ENCODE measurements at regions not wholly inside any gene's neighbourhood (a gene's known extent, or its start where the extent isn't known, plus 50 kb on each side); places are given as distances from the start of the nearest gene placed in this dataset.
"Not testable (repeated sequence)": the region's sequence is repeated elsewhere in the genome, so short reads cannot be mapped to it uniquely, and the experiment has no call there.

GRCh38 chr7:81333004-81333403 is 414.2 kb upstream of the SEMA3C start:
- DNase-seq, result no peak

DNA sequence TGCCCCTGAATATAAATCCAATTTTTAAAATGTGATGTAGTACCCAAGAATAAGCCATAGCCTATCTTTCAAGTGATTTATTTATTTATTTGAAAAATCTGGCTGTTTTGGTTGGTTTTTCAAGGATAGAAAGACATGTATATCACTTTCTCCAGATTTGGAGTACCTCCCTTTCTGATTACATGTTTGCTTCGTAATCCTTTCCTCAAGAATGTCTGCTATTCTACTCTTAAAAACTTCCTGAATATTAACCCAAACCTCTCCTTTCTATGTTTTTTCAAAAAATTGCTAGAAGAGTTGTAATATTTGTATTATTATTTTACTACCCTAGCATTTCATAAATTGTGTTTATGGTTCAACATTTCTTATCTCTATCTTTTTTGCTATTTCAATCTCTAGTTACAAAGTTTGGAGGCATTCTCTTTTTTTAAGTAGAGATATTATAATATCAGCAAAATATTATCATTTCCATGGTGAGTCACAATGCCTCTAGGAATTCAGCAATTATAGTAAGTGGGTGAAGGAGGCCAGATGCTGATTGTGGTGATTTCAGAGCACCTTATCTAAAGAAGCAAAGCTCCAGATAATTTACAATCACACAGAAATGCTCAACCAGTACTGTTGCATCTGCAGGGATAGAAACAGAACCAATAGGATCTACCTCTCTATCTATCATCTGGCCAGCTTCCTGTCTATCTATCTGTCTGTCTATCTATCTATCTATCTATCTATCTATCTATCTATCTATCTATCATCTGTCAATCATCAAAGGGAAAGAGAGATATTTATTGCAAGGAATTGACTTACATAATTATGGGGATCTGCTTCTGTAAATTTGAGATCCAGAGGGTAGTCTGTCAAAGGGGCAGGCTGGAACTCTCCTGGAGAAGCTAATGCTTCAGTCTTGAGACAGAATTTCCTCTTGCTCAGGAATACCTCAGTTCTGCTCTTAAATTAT is 412.5 kb upstream of the SEMA3C start:
- DNase-seq, result no peak

GRCh38 chr7:81330108-81330507 is 411.3 kb upstream of the SEMA3C start:
- DNase-seq, result no peak

GRCh38 chr7:81327468-81328266 is 408.8 kb upstream of the SEMA3C start:
- DNase-seq, result no peak

DNA sequence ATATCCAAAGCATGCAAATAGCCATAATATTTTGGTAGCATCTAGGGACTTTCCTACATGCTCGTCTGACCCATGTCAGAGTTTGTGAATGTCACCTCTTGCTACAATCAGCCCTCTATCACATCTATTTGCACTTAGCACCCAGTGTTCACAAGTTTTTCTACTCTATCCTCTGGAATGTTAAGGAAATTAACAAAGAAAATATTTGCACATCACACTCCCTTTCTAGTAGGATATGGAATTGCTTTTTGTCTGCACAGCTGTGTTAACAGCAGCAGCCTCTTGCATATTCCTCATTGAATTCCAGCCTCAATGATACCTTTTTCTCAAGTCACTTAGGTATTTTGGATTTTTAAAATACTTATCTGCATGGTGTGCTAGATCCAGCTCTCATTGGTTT is 403.1 kb upstream of the SEMA3C start:
- no peak for DNase-seq

DNA sequence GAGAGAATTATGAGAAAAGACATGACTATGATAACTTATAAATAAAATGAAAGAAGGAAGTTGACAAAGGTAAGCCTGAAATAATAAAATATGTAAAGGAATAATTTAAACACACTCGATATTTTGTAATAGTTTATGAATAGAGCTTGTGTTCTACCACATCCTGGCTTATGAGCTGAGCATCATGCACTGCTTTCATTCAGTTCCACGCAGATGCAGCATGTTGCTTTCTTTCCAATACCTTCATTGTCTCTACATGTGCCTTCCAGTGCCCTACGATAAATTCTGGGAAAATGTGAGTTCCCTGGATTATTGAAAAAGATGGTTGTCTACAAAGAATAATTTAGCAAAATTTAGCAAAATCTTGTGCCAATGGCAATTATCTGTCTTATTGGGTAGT is 398.9 kb upstream of the SEMA3C start:
- DNase-seq, result no peak

- no peak for DNase-seq
Measured at GRCh38 chr7:81308643-81309322, 389.9 kb upstream of the SEMA3C start.

DNA sequence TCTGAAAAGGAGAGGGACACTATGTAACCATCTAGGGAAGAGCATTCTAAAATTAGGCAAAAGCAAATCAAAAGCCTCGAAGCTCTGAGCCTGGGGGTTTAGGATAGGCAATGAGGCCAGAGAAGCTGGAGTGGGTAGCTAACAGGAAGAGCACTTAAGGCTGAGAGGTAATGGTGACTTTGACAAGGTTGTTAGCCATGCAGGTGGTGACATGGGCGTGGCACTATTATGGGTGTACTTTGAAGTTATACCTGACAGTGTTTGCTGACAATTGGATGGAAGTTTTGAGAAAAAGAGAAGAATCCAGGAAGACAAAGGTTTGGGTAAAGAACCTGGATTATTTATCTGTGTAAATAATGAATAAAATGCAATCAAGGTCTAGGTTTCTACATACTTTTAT is 383.0 kb upstream of the SEMA3C start:
- DNase-seq, result no peak

DNA sequence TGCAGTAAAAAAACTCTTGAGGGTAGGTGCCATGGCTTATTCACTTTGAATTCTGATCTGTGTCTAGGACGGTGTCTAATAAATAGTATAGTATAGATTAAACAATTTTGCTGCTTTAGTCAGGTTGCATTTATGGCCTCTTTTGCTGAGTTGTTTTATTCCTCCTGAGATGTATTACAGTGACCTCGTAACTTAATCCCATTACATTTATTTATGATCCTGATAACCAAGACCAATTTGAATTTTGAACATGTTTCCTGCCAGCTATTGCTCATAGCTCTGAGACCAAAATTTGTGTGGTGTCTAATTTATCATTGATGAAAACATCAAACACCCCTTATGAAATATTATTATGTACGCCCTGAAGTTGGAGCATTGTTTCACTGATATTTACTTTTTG is 381.9 kb upstream of the SEMA3C start:
- DNase-seq, result no peak

GRCh38 chr7:81299711-81300110 is 380.9 kb upstream of the SEMA3C start:
- DNase-seq, result no peak

GRCh38 chr7:81298951-81299666 is 380.3 kb upstream of the SEMA3C start:
- DNase-seq, result no peak

DNA sequence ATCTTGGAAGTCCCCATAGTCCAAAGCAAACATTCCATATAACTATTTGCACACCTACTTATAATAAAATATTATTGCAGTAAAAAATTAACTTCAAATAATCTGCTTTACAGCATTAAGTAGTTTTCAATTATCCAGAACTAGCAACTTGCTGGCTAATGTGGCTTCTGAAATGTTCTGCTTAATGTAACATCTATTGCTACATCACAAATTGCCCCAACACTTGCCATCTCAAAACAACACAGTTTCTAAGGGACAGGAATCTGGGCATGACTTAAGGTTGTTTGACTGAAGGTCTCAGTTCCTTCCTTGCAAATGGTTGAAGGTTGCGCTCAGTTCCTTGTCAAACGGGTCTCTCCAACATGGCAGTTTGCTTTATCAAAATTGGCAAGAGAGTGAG is 378.5 kb upstream of the SEMA3C start:
- DNase-seq, result no peak

- DNase-seq, result no peak
Measured at GRCh38 chr7:81296726-81297125, 377.9 kb upstream of the SEMA3C start.

DNA sequence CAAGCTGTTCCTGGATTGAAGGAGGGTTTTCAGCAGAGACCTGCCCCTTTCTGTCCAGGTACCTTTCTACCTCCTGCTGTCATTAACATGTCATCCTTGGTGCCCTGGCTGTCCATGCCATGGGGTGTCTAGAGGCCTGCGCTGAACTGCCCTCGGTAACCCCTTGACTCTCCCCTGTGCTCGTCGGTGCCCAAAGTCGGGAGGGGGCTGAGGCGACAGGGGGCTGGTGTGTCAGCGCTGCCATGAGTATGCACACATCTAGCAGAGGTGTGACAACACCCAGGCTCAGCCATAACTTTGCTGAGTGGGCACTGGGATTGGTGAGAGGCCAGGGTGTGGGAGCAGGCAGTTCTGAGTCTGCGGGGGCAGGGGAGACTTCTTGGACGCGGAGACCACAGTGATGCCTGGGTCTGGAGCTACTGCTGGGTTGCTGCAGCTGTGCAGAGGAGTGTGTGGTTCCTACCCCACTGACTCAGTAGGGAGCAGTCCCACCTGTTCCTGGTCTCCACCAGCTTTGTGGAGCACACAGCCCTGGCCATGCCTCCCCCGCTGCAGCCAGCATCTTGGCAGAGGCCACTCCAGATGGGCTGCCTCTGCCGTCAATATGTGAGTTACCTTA is 376.2 kb upstream of the SEMA3C start:
- DNase-seq, result no peak

DNA sequence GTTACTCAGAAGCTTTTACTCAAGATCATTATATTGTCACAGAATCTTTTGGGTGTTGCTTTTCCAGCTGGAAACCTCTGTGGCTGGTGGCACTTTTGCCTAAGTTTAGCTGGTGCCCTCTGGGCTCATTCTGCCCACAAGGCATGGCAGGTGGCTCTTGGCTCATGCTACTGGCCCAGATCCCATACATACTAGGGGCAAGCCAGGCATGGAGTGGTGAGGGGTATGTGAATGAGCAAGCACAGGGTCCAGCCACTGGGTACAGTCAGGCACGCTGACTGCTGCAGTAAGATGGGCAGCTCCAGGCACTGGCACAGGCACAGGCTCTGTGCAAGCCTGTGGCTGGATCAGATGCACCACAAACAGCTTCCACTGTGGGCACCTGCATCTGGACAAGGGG is 375.0 kb upstream of the SEMA3C start:
- no peak for DNase-seq

DNA sequence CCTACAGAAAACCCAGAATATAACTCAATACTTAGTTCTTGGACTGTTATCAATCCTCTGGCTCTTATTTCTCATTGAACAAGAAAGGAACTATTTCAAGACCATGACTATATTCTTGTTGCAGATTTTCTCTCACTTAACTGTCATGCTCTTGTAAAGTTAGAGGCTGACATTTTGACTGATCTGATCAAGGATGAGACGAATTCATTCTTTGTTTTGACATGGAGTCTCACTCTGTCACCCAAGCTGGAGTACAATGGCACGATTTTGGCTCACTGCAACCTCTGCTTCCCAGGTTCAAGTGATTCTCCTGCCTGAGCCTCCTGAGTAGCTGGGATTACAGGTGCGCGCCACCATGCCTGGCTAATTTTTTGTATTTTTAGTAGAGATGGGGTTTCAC is 367.9 kb upstream of the SEMA3C start:
- not testable (repeated sequence) for DNase-seq

DNA sequence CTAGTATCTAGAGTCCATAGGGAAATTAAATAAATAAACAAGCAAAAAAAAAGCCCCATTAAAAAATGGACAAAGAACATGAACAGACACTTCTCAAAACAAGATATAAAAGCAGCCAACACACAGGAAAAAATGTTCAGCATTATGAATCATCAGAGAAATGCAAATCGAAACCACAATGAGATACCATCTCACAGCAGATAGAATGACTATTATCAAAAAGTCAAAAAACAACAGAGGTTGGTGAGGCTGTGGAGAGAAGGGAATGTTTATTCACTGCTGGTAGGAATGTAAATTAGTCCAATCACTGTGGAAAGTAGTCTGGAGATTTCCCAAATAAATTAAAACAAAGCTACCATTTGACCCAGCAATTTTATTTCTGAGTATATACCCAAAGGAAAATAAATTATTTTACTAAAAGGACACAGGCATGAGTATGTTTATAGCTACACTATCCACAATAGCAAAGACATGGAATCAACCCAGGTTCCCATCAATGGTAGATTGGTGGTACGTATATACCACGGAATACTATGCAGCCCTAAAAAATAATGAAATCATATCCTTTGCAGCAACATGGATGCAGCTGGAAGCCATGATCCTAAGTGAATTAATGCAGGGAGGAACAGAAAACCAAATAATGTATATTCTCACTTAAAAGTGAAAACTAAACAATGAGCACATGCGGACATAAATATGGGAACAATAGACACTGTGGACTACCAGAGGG is 366.5 kb upstream of the SEMA3C start:
- no peak for DNase-seq

- no peak for DNase-seq
Measured at GRCh38 chr7:81284576-81284975, 365.7 kb upstream of the SEMA3C start.

- DNase-seq, result no peak
Measured at GRCh38 chr7:81280531-81280930, 361.7 kb upstream of the SEMA3C start.

DNA sequence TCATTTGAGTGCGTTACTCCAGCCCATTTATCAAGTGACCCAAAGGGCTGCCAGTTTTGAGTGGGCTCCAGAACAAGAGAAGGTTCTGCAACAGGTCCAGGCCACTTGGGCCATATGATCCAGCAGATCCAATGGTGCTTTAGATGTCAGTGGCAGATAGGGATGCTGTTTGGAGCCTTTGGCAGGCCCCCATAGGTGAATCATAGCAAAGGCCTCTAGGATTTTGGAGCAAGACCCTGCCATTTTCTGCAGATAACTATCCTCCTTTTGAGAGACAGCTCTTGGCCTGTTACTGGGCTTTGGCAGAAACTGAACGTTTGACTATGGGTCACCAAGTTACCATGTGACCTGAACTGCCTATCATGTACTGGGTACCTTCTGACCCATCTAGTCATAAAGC is 358.8 kb upstream of the SEMA3C start:
- no peak for DNase-seq

DNA sequence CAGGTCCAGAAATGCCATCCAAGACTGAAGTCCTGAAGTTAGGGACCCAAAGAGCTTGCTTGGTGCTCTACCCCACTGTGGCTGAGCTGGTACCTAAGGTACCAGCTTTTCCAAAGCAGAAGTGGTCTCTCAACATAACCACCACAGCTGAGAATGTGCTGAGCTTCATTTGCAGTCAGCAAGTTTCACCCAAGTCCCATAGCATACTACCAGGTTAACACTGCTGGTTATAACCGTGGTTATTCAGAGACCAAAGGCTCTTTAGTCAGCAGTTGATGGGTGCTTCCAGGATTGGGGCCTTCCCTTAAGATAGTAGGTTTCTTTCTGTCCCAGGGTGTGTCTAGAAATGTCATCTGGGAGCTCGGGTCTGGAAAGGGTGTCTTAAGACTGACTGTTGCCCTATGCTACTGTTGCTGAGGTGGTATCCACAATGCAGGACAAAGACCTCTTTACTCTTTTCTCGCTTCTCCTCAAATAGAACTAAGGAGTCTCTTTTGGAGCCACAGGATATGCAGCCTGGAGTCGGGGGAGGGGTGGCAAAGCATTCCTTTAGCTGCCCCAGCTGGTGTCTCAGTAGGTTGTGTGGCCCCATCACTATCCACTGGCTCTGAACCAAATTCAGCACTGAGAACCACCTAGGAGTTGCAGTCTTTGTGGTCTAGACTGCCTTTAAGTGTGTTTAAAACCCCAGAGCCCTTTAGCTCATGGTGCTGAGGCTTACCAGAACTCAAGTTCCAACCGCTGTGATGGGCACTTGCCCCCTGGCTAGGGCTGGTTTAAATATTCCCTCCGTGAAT is 354.9 kb upstream of the SEMA3C start:
- DNase-seq, result no peak
